ENCODE measurements at regions not wholly inside any gene's neighbourhood (a gene's known extent, or its start where the extent isn't known, plus 50 kb on each side); places are given as distances from the start of the nearest gene placed in this dataset.

- no peak for TF ChIP-seq CTCF (IDR thresholded peaks at IDR 0.05)
- no peak for TF ChIP-seq POLR2A (IDR thresholded peaks at IDR 0.05)
Measured at GRCh38 chr6:123687864-123688263, 51.1 kb upstream of the TRDN start.

Measured in lower leg skin (tissue), 3 donors.